ENCODE measurements at regions not wholly inside any gene's neighbourhood (a gene's known extent, or its start where the extent isn't known, plus 50 kb on each side); places are given as distances from the start of the nearest gene placed in this dataset.
A peak's percentile ranks its signal among the peaks of the same experiment; 100 is the strongest.

DNA sequence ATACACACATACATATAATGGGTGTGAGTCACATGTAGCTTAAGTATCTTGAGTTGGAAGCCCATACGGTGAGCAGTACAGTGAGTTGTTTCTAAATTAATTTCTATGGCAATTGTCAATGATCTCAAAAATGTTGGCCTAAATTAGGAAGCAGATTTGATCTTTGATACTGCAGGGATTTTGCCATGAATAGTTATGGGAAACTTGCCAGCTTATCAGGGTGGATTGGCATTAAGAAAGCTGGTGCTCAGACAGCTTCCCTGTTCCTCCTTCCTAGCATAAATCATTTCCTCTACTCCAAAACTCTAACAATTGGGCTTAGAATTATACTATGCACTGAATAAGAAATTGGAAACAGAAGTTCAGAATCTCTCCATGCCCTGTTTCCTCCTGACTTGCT lies 150.9 kb upstream of the FRMD6 start:
- Histone ChIP-seq H3K9me3 (replicated peaks in 1 of 2; ENCODE audit: control insufficient read depth in 2 of 2, insufficient read depth in 1 of 2, low read depth in 1 of 2, low read length in 2 of 2) (no peaks in the 10 kb centered on the region), H3K79me1 (ENCODE audit: low read depth, low read length) (no peaks in the 10 kb centered on the region), H3K4me3 (ENCODE audit: low read length in 2 of 2) (no peak overlapping the region), H2BK5ac (ENCODE audit: low read length) (no peak overlapping the region), H3K18ac (ENCODE audit: low read length) (no peak overlapping the region), H2AK5ac (ENCODE audit: low read depth, low read length) (no peak overlapping the region), H2BK12ac (ENCODE audit: low read length) (no peak overlapping the region), H4K91ac (ENCODE audit: low read depth, low read length, poor library complexity) (no peak overlapping the region), H3K9ac (ENCODE audit: low read depth, low read length, poor library complexity) (no peak overlapping the region), H3K27ac (replicated peaks; ENCODE audit: low read length) (no peak overlapping the region), H3K4me1 (ENCODE audit: control insufficient read depth in 2 of 2, insufficient read depth in 1 of 2, low read depth in 1 of 2, low read length in 2 of 2) (no peaks in the 10 kb centered on the region), H3K23ac (ENCODE audit: low read depth, low read length, poor library complexity) (no peak overlapping the region), H3K4me2 (ENCODE audit: insufficient read depth, low read length, poor library complexity, severe bottlenecking) (no peak overlapping the region), H3K14ac (ENCODE audit: low read length) (no peak overlapping the region), H2BK120ac (ENCODE audit: low read depth, low read length) (no peak overlapping the region), H3K36me3 (replicated peaks in 1 of 2; ENCODE audit: control insufficient read depth in 2 of 2, insufficient read depth in 2 of 2, low read length in 2 of 2) (no peaks in the 10 kb centered on the region), H2BK15ac (ENCODE audit: low read length) (no peak overlapping the region), H3K27me3 (ENCODE audit: control insufficient read depth in 3 of 3, insufficient read depth in 3 of 3, low read depth in 1 of 3, low read length in 3 of 3) (no peaks in the 10 kb centered on the region), H4K8ac (ENCODE audit: low read depth, low read length) (no peak overlapping the region), H3K4ac (ENCODE audit: low read length) (no peak overlapping the region), H2AFZ (ENCODE audit: low read length) (no peak overlapping the region)
- no peak for DNase-seq (ENCODE audit: low spot score)
- WGBS, 2 donors (ENCODE audit: extremely low coverage in 2 of 2, insufficient read length in 2 of 2, insufficient replicate concordance in 1 of 2), result no CpG with 5 or more reads among the region's 1 CpG

DNA sequence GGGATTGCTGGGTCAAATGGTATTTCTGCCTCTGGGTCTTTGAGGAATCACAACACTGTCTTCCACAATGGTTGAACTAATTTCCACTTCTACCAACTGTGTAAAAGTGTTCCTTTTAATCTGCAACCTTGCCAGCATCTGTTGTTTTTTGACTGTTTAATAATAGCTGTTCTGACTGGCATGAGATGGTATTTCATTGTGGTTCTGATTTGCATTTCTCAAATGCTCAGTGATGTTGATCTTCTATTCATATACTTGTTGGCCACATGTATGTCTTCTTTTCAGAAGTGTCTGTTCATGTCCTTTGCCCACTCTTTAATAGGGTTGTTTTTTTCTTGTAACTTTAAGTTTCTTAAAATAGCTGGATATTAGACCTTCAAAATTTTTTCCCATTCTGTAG lies 150.0 kb upstream of the FRMD6 start:
- H2AFZ ChIP-seq (ENCODE audit: low read length), result no peak overlapping the region

DNA sequence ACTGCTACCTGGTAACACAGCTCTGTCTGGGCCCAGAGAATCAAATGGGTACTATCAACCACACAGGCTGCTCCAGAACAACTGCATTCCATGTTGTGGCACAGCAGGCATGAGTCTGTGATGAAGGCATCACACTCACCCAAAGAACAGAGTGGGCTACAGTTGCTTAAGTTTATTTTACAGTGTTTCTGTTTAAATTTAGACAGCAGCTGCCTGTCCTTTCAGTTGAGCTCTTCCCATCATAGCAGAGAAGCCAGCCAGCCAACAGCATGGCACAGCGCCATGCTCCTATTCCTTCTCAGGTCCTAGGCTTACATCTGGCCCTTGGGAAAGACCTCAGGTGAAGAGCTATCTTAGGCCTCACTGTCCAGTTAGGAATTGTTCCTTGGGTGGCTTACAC lies 147.0 kb upstream of the FRMD6 start:
- no peak overlapping the region for H3K23ac ChIP-seq (ENCODE audit: low read depth, low read length, poor library complexity)
- no CpG with 5 or more reads among the region's 1 CpG for WGBS, 2 donors (ENCODE audit: extremely low coverage in 2 of 2, insufficient read length in 2 of 2, insufficient replicate concordance in 1 of 2)
- no peak overlapping the region for H3K4me3 ChIP-seq (ENCODE audit: low read length in 2 of 2)
- no peaks in the 10 kb centered on the region for H3K36me3 ChIP-seq (replicated peaks in 1 of 2; ENCODE audit: control insufficient read depth in 2 of 2, insufficient read depth in 2 of 2, low read length in 2 of 2)
- no peak overlapping the region for H2BK120ac ChIP-seq (ENCODE audit: low read depth, low read length)
- no peak overlapping the region for H3K9ac ChIP-seq (ENCODE audit: low read depth, low read length, poor library complexity)
- no peak overlapping the region for H3K4ac ChIP-seq (ENCODE audit: low read length)
- H3K4me2 ChIP-seq (ENCODE audit: insufficient read depth, low read length, poor library complexity, severe bottlenecking), result no peak overlapping the region
- H3K4me1 ChIP-seq (ENCODE audit: control insufficient read depth in 2 of 2, insufficient read depth in 1 of 2, low read depth in 1 of 2, low read length in 2 of 2), result peaks cover 6 to 11% of the 10 kb centered on the region in 2 donors
- H3K27ac ChIP-seq (replicated peaks; ENCODE audit: low read length), result no peak overlapping the region
- no peak overlapping the region for H2AFZ ChIP-seq (ENCODE audit: low read length)
- H2BK5ac ChIP-seq (ENCODE audit: low read length), result no peak overlapping the region
- no peak overlapping the region for H4K91ac ChIP-seq (ENCODE audit: low read depth, low read length, poor library complexity)
- no peak overlapping the region for H3K18ac ChIP-seq (ENCODE audit: low read length)
- no peak overlapping the region for H2AK5ac ChIP-seq (ENCODE audit: low read depth, low read length)
- no peak overlapping the region for H2BK12ac ChIP-seq (ENCODE audit: low read length)
- no peak for DNase-seq (ENCODE audit: low spot score)
- no peaks in the 10 kb centered on the region for H3K9me3 ChIP-seq (replicated peaks in 1 of 2; ENCODE audit: control insufficient read depth in 2 of 2, insufficient read depth in 1 of 2, low read depth in 1 of 2, low read length in 2 of 2)
- H4K8ac ChIP-seq (ENCODE audit: low read depth, low read length), result no peak overlapping the region
- H3K79me1 ChIP-seq (ENCODE audit: low read depth, low read length), result no peaks in the 10 kb centered on the region
- no peak overlapping the region for H3K14ac ChIP-seq (ENCODE audit: low read length)
- no peaks in the 10 kb centered on the region for H3K27me3 ChIP-seq (ENCODE audit: control insufficient read depth in 3 of 3, insufficient read depth in 3 of 3, low read depth in 1 of 3, low read length in 3 of 3)
- no peak overlapping the region for H2BK15ac ChIP-seq (ENCODE audit: low read length)

More for the DNA sequence above, 150.0 kb upstream of the FRMD6 start:
- no peaks in the 10 kb centered on the region for H3K79me1 ChIP-seq (ENCODE audit: low read depth, low read length)
- no peaks in the 10 kb centered on the region for H3K9me3 ChIP-seq (replicated peaks in 1 of 2; ENCODE audit: control insufficient read depth in 2 of 2, insufficient read depth in 1 of 2, low read depth in 1 of 2, low read length in 2 of 2)
- H3K9ac ChIP-seq (ENCODE audit: low read depth, low read length, poor library complexity), result no peak overlapping the region
- no peaks in the 10 kb centered on the region for H3K4me1 ChIP-seq (ENCODE audit: control insufficient read depth in 2 of 2, insufficient read depth in 1 of 2, low read depth in 1 of 2, low read length in 2 of 2)
- H4K91ac ChIP-seq (ENCODE audit: low read depth, low read length, poor library complexity), result no peak overlapping the region
- no peak overlapping the region for H3K27ac ChIP-seq (replicated peaks; ENCODE audit: low read length)
- H2BK15ac ChIP-seq (ENCODE audit: low read length), result no peak overlapping the region
- no peak overlapping the region for H3K23ac ChIP-seq (ENCODE audit: low read depth, low read length, poor library complexity)
- H2BK120ac ChIP-seq (ENCODE audit: low read depth, low read length), result no peak overlapping the region
- H3K18ac ChIP-seq (ENCODE audit: low read length), result no peak overlapping the region
- H2AK5ac ChIP-seq (ENCODE audit: low read depth, low read length), result no peak overlapping the region
- H3K4ac ChIP-seq (ENCODE audit: low read length), result no peak overlapping the region
- H4K8ac ChIP-seq (ENCODE audit: low read depth, low read length), result no peak overlapping the region
- H3K27me3 ChIP-seq (ENCODE audit: control insufficient read depth in 3 of 3, insufficient read depth in 3 of 3, low read depth in 1 of 3, low read length in 3 of 3), result no peaks in the 10 kb centered on the region
- H2BK5ac ChIP-seq (ENCODE audit: low read length), result no peak overlapping the region
- no peaks in the 10 kb centered on the region for H3K36me3 ChIP-seq (replicated peaks in 1 of 2; ENCODE audit: control insufficient read depth in 2 of 2, insufficient read depth in 2 of 2, low read length in 2 of 2)
- H3K4me2 ChIP-seq (ENCODE audit: insufficient read depth, low read length, poor library complexity, severe bottlenecking), result no peak overlapping the region
- no peak for DNase-seq (ENCODE audit: low spot score)
- H2BK12ac ChIP-seq (ENCODE audit: low read length), result no peak overlapping the region
- no peak overlapping the region for H3K4me3 ChIP-seq (ENCODE audit: low read length in 2 of 2)
- H3K14ac ChIP-seq (ENCODE audit: low read length), result no peak overlapping the region

DNA sequence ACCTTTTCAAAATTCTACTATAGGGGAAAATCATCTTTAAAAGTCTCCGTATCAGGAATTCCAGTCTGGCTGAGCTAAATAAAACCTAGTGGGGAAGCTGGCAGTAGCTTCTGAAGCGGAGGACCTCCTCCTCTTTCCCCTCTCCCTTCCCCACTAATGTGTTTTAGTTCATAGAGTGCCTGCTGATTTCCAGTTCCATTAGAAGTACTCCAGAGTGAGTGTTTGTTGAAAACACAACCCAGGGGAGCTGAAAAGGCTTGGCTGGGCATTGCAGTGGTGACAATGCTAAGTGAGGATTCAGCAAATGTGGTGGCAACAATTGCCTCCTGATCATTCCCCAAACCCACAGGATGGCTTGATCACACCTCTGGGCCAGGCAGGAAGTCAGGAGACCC lies 144.2 kb upstream of the FRMD6 start:
- DNase-seq (ENCODE audit: low spot score), result no peak

More for the DNA sequence above, 144.2 kb upstream of the FRMD6 start:
- H3K9ac ChIP-seq (ENCODE audit: low read depth, low read length, poor library complexity), result no peak overlapping the region
- H3K4ac ChIP-seq (ENCODE audit: low read length), result no peak overlapping the region
- no peak overlapping the region for H4K8ac ChIP-seq (ENCODE audit: low read depth, low read length)
- H2BK120ac ChIP-seq (ENCODE audit: low read depth, low read length), result no peak overlapping the region
- H3K79me1 ChIP-seq (ENCODE audit: low read depth, low read length), result no peaks in the 10 kb centered on the region
- no peaks in the 10 kb centered on the region for H3K36me3 ChIP-seq (replicated peaks in 1 of 2; ENCODE audit: control insufficient read depth in 2 of 2, insufficient read depth in 2 of 2, low read length in 2 of 2)
- no peak overlapping the region for H2BK5ac ChIP-seq (ENCODE audit: low read length)
- H3K27ac ChIP-seq (replicated peaks; ENCODE audit: low read length), result no peak overlapping the region
- H3K4me2 ChIP-seq (ENCODE audit: insufficient read depth, low read length, poor library complexity, severe bottlenecking), result no peak overlapping the region
- H3K14ac ChIP-seq (ENCODE audit: low read length), result no peak overlapping the region
- peak overlapping the region; percentile 79 for H2AK5ac ChIP-seq (ENCODE audit: low read depth, low read length)
- peaks cover 6 to 11% of the 10 kb centered on the region in 2 donors for H3K4me1 ChIP-seq (ENCODE audit: control insufficient read depth in 2 of 2, insufficient read depth in 1 of 2, low read depth in 1 of 2, low read length in 2 of 2)
- peak overlapping the region; percentile 41 for H2AFZ ChIP-seq (ENCODE audit: low read length)
- H4K91ac ChIP-seq (ENCODE audit: low read depth, low read length, poor library complexity), result no peak overlapping the region
- peak overlapping the region; percentile 44 for H3K18ac ChIP-seq (ENCODE audit: low read length)
- no peak overlapping the region for H2BK15ac ChIP-seq (ENCODE audit: low read length)
- no peaks in the 10 kb centered on the region for H3K9me3 ChIP-seq (replicated peaks in 1 of 2; ENCODE audit: control insufficient read depth in 2 of 2, insufficient read depth in 1 of 2, low read depth in 1 of 2, low read length in 2 of 2)
- no peak overlapping the region for H3K4me3 ChIP-seq (ENCODE audit: low read length in 2 of 2)
- no peak overlapping the region for H3K23ac ChIP-seq (ENCODE audit: low read depth, low read length, poor library complexity)
- no peaks in the 10 kb centered on the region for H3K27me3 ChIP-seq (ENCODE audit: control insufficient read depth in 3 of 3, insufficient read depth in 3 of 3, low read depth in 1 of 3, low read length in 3 of 3)
- WGBS, 2 donors (ENCODE audit: extremely low coverage in 2 of 2, insufficient read length in 2 of 2, insufficient replicate concordance in 1 of 2), result no CpG with 5 or more reads among the region's 2 CpGs
- no peak overlapping the region for H2BK12ac ChIP-seq (ENCODE audit: low read length)

All from neuronal stem cell (in vitro differentiated cells).